ENCODE measurements at regions not wholly inside any gene's neighbourhood (a gene's known extent, or its start where the extent isn't known, plus 50 kb on each side); places are given as distances from the start of the nearest gene placed in this dataset.
"Not testable (repeated sequence)": the region's sequence is repeated elsewhere in the genome, so short reads cannot be mapped to it uniquely, and the experiment has no call there.

DNA sequence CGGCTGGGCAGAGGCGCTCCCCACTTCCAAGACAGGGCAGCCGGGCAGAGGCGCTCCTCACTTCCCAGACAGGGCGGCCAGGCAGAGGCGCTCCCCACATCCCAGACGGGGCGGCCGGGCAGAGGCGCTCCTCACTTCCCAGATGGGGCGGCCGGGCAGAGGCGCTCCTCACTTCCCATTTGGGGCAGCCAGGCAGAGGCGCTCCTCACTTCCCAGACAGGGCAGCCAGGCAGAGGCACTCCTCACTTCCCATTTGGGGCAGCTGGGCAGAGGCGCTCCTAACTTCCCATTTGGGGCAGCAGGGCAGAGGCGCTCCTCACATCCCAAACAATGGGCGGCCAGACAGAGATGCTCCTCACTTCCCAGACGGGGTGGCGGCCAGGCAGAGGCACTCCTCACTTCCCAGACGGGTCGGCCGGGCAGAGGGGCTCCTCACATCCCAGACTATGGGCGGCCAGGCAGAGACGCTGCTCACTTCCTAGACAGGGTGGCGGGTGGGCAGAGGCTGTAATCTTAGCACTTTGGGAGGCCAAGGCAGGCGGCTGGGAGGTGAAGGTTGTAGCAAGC lies 344.4 kb downstream of the TUBA3C start:
- TF ChIP-seq, protein P1, sequence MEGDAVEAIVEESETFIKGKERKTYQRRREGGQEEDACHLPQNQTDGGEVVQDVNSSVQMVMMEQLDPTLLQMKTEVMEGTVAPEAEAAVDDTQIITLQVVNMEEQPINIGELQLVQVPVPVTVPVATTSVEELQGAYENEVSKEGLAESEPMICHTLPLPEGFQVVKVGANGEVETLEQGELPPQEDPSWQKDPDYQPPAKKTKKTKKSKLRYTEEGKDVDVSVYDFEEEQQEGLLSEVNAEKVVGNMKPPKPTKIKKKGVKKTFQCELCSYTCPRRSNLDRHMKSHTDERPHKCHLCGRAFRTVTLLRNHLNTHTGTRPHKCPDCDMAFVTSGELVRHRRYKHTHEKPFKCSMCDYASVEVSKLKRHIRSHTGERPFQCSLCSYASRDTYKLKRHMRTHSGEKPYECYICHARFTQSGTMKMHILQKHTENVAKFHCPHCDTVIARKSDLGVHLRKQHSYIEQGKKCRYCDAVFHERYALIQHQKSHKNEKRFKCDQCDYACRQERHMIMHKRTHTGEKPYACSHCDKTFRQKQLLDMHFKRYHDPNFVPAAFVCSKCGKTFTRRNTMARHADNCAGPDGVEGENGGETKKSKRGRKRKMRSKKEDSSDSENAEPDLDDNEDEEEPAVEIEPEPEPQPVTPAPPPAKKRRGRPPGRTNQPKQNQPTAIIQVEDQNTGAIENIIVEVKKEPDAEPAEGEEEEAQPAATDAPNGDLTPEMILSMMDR (IDR thresholded peaks at IDR 0.05) = not testable (repeated sequence)
- TF ChIP-seq POLR2A (IDR thresholded peaks at IDR 0.05) = not testable (repeated sequence)
